ENCODE measurements at regions not wholly inside any gene's neighbourhood (a gene's known extent, or its start where the extent isn't known, plus 50 kb on each side); places are given as distances from the start of the nearest gene placed in this dataset.

- H3K9me2 ChIP-seq (ENCODE audit: low read depth, low read length): no peaks in the 10 kb centered on the region
- H4K20me1 ChIP-seq (ENCODE audit: insufficient read depth, low read length): no peaks in the 10 kb centered on the region
- H3K9ac ChIP-seq (ENCODE audit: low read length): no peak overlapping the region
- H3K4me2 ChIP-seq (ENCODE audit: low read length): no peak overlapping the region
- no peaks in the 10 kb centered on the region for H3F3A ChIP-seq (ENCODE audit: insufficient read depth, low read length)
- H3K79me2 ChIP-seq (ENCODE audit: insufficient read depth, low read length): no peaks in the 10 kb centered on the region
- no peak overlapping the region for H3K4me3 ChIP-seq (ENCODE audit: low read depth, low read length, poor library complexity, severe bottlenecking)
- H3K27ac ChIP-seq (ENCODE audit: low read depth, low read length, poor library complexity, severe bottlenecking): no peak overlapping the region
- H3K27me3 ChIP-seq (ENCODE audit: insufficient read depth, low read length): no peaks in the 10 kb centered on the region
- no peaks in the 10 kb centered on the region for H3K4me1 ChIP-seq (ENCODE audit: insufficient read depth, low read length, severe bottlenecking)
- no peaks in the 10 kb centered on the region for H3K36me3 ChIP-seq (ENCODE audit: insufficient read depth, low read length)
- TF ChIP-seq CTCF (IDR thresholded peaks at IDR 0.05; ENCODE audit: low read length): no peak
- TF ChIP-seq EZH2 (IDR thresholded peaks at IDR 0.05; ENCODE audit: borderline replicate concordance, low read length): no peak
- H3K9me3 ChIP-seq (ENCODE audit: low read length): no peaks in the 10 kb centered on the region
- H2AFZ ChIP-seq (ENCODE audit: low read length): no peak overlapping the region
These were observed 135.4 kb upstream of the NUDT4 start for GRCh38 chr12:93242154-93242972.

- Histone ChIP-seq H3K9ac (ENCODE audit: low read length) (no peak overlapping the region), H2AFZ (ENCODE audit: low read length) (no peak overlapping the region), H3F3A (ENCODE audit: insufficient read depth, low read length) (no peaks in the 10 kb centered on the region), H3K9me3 (ENCODE audit: low read length) (no peaks in the 10 kb centered on the region), H3K79me2 (ENCODE audit: insufficient read depth, low read length) (no peaks in the 10 kb centered on the region), H4K20me1 (ENCODE audit: insufficient read depth, low read length) (no peaks in the 10 kb centered on the region), H3K36me3 (ENCODE audit: insufficient read depth, low read length) (no peaks in the 10 kb centered on the region), H3K27me3 (ENCODE audit: insufficient read depth, low read length) (no peaks in the 10 kb centered on the region), H3K4me2 (ENCODE audit: low read length) (no peak overlapping the region), H3K27ac (ENCODE audit: low read depth, low read length, poor library complexity, severe bottlenecking) (no peak overlapping the region), H3K4me1 (ENCODE audit: insufficient read depth, low read length, severe bottlenecking) (no peaks in the 10 kb centered on the region), H3K9me2 (ENCODE audit: low read depth, low read length) (no peaks in the 10 kb centered on the region), H3K4me3 (ENCODE audit: low read depth, low read length, poor library complexity, severe bottlenecking) (no peak overlapping the region)
- no peak for TF ChIP-seq CTCF (IDR thresholded peaks at IDR 0.05; ENCODE audit: low read length)
- no peak for TF ChIP-seq EZH2 (IDR thresholded peaks at IDR 0.05; ENCODE audit: borderline replicate concordance, low read length)
These were observed 134.4 kb upstream of the NUDT4 start for GRCh38 chr12:93243382-93243688.

- Histone ChIP-seq H4K20me1 (ENCODE audit: insufficient read depth, low read length) (no peaks in the 10 kb centered on the region), H3K9me2 (ENCODE audit: low read depth, low read length) (no peaks in the 10 kb centered on the region), H3K27ac (ENCODE audit: low read depth, low read length, poor library complexity, severe bottlenecking) (no peak overlapping the region), H3K27me3 (ENCODE audit: insufficient read depth, low read length) (no peaks in the 10 kb centered on the region), H2AFZ (ENCODE audit: low read length) (no peak overlapping the region), H3K9me3 (ENCODE audit: low read length) (no peaks in the 10 kb centered on the region), H3K79me2 (ENCODE audit: insufficient read depth, low read length) (no peaks in the 10 kb centered on the region), H3K4me1 (ENCODE audit: insufficient read depth, low read length, severe bottlenecking) (no peaks in the 10 kb centered on the region), H3K4me2 (ENCODE audit: low read length) (no peak overlapping the region), H3K36me3 (ENCODE audit: insufficient read depth, low read length) (no peaks in the 10 kb centered on the region), H3K4me3 (ENCODE audit: low read depth, low read length, poor library complexity, severe bottlenecking) (no peak overlapping the region), H3F3A (ENCODE audit: insufficient read depth, low read length) (no peaks in the 10 kb centered on the region), H3K9ac (ENCODE audit: low read length) (no peak overlapping the region)
- no peak for TF ChIP-seq CTCF (IDR thresholded peaks at IDR 0.05; ENCODE audit: low read length)
- no peak for TF ChIP-seq EZH2 (IDR thresholded peaks at IDR 0.05; ENCODE audit: borderline replicate concordance, low read length)
These were observed 133.8 kb upstream of the NUDT4 start for GRCh38 chr12:93243689-93244513.
